Liver (tissue), 3 donors: ENCODE measurements at regions not wholly inside any gene's neighbourhood (a gene's known extent, or its start where the extent isn't known, plus 50 kb on each side); places are given as distances from the start of the nearest gene placed in this dataset.

Experiments
- GABPA ChIP-seq, 2 donors: IDR thresholded peaks in 1 of 2; conservative IDR thresholded peaks in 1 of 2; 2 replicates each; pipeline ENCODE4 v1.6.1; 2016; ENCODE audit warnings: antibody characterized with exemption in 2 of 2, mild to moderate bottlenecking in 1 of 2, moderate library complexity in 1 of 2
- HNF4A ChIP-seq, 2 donors: conservative IDR thresholded peaks; 2 replicates each; pipeline ENCODE4 v1.6.1; 2016; ENCODE audit warnings: antibody characterized with exemption in 2 of 2, mild to moderate bottlenecking in 2 of 2
- HNF4G ChIP-seq: IDR thresholded peaks from 2 replicates; pipeline ENCODE4 v1.6.1; 2016; ENCODE audit warnings: antibody characterized with exemption
- RAD21 ChIP-seq, 2 donors: IDR thresholded peaks; 2 replicates each; pipeline ENCODE4 v1.6.1; 2016; ENCODE audit warnings: antibody characterized with exemption in 2 of 2, mild to moderate bottlenecking in 2 of 2
- YY1 ChIP-seq: IDR thresholded peaks from 2 replicates; pipeline ENCODE4 v1.6.1; 2016; ENCODE audit warnings: antibody characterized with exemption, mild to moderate bottlenecking
- TF ChIP-seq, protein P1 (sequence below): fragments of 150-350 bp; IDR thresholded peaks from 2 replicates; pipeline ENCODE4 v1.5.1; 2017; ENCODE audit warnings: improper control_type of control experiment, low read depth, low read length; ENCODE audit not compliant: missing input control
- TF ChIP-seq, protein P2 (sequence below): IDR thresholded peaks from 2 replicates; pipeline ENCODE4 v1.6.1; 2016; ENCODE audit warnings: antibody characterized with exemption
- donor health status: healthy.
- donor health status: healthy.

DNA sequence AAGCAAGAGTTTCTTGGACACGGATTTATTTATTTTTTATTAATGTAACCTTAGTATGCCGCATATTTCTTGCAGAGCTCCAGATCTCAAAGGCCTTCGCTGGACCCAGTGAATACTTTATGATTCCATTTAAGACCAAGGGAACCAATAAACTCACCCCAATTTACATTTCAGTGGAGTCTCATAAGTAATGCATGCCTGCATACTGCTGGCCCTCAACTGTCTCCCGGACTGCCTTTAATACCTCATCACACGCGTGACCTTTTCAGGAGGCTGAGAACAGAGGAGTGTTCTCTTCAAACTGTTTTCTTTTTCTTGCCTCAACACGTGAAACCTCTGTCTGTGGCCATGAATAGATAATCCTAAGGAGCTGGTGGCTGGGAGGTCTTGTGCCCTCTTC, 240.9 kb downstream of the STIM2 start:
- no peak for TF ChIP-seq YY1
- TF ChIP-seq HNF4A (conservative IDR thresholded peaks at IDR 0.05), result no peak
- TF ChIP-seq, protein P1, sequence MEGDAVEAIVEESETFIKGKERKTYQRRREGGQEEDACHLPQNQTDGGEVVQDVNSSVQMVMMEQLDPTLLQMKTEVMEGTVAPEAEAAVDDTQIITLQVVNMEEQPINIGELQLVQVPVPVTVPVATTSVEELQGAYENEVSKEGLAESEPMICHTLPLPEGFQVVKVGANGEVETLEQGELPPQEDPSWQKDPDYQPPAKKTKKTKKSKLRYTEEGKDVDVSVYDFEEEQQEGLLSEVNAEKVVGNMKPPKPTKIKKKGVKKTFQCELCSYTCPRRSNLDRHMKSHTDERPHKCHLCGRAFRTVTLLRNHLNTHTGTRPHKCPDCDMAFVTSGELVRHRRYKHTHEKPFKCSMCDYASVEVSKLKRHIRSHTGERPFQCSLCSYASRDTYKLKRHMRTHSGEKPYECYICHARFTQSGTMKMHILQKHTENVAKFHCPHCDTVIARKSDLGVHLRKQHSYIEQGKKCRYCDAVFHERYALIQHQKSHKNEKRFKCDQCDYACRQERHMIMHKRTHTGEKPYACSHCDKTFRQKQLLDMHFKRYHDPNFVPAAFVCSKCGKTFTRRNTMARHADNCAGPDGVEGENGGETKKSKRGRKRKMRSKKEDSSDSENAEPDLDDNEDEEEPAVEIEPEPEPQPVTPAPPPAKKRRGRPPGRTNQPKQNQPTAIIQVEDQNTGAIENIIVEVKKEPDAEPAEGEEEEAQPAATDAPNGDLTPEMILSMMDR, result no peak
- no peak for TF ChIP-seq GABPA (IDR thresholded peaks at IDR 0.05 in 1 of 2, conservative IDR thresholded peaks at IDR 0.05 in 1 of 2)
- no peak for TF ChIP-seq HNF4G
- TF ChIP-seq, protein P2, sequence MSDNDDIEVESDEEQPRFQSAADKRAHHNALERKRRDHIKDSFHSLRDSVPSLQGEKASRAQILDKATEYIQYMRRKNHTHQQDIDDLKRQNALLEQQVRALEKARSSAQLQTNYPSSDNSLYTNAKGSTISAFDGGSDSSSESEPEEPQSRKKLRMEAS, result no peak
- no peak for TF ChIP-seq RAD21 (IDR thresholded peaks at IDR 0.05)
